Mucosa of descending colon (tissue), 3 donors: ENCODE measurements at regions not wholly inside any gene's neighbourhood (a gene's known extent, or its start where the extent isn't known, plus 50 kb on each side); places are given as distances from the start of the nearest gene placed in this dataset.
A peak's percentile ranks its signal among the peaks of the same experiment; 100 is the strongest.

Experiments used
- ATAC-seq: fragments of 200-7000 bp; cut with Tn5 transposase; one replicate; pipeline ENCODE4 v1.9.1; 2020; ENCODE audit warnings: mild to moderate bottlenecking, moderate library complexity
- DNase-seq, 3 donors: peaks; one replicate each; pipeline ENCODE4 v3.0.0-alpha.2; 2020
- H3K36me3 ChIP-seq: fragments of 200-600 bp; one replicate; pipeline ENCODE4 v1.8.0; 2021; ENCODE audit warnings: low read depth, mild to moderate bottlenecking
- H3K4me1 ChIP-seq: fragments of 200-600 bp; one replicate; pipeline ENCODE4 v1.8.0; 2021; ENCODE audit warnings: low read depth, mild to moderate bottlenecking
- H3K4me3 ChIP-seq: fragments of 200-600 bp; one replicate; pipeline ENCODE4 v1.8.0; 2021; ENCODE audit warnings: mild to moderate bottlenecking
- H3K9me3 ChIP-seq: fragments of 200-600 bp; one replicate; pipeline ENCODE4 v1.8.0; 2021; ENCODE audit warnings: mild to moderate bottlenecking
- intact Hi-C, 2 donors: fragments of 100-400 bp; cut with DNase I in 1 of 2; cut with micrococcal nuclease in 1 of 2; formaldehyde crosslinking; loops; one replicate each; pipeline versions ENCODE4 v1.11.0 to v1.11.1; 2022; cut with DNase I, micrococcal nuclease
- TF ChIP-seq, protein P1 (sequence below): fragments of 200-600 bp; IDR thresholded peaks from one replicate; pipeline ENCODE4 v1.8.0; 2022; ENCODE audit warnings: antibody characterized with exemption, mild to moderate bottlenecking
- donor health status: DM: no; HTN: no; CAD: no; lungs with moderate emphysema.
- donor health status: DM: no; HTN: no; CAD: no.
- donor health status: DM: no; HTN: yes; CAD: no.

- DNase-seq (no peak), ATAC-seq (no peak)
- H3K9me3 ChIP-seq, result no peaks in the 10 kb centered on the region
- TF ChIP-seq, protein P1, sequence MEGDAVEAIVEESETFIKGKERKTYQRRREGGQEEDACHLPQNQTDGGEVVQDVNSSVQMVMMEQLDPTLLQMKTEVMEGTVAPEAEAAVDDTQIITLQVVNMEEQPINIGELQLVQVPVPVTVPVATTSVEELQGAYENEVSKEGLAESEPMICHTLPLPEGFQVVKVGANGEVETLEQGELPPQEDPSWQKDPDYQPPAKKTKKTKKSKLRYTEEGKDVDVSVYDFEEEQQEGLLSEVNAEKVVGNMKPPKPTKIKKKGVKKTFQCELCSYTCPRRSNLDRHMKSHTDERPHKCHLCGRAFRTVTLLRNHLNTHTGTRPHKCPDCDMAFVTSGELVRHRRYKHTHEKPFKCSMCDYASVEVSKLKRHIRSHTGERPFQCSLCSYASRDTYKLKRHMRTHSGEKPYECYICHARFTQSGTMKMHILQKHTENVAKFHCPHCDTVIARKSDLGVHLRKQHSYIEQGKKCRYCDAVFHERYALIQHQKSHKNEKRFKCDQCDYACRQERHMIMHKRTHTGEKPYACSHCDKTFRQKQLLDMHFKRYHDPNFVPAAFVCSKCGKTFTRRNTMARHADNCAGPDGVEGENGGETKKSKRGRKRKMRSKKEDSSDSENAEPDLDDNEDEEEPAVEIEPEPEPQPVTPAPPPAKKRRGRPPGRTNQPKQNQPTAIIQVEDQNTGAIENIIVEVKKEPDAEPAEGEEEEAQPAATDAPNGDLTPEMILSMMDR, result no peak
- intact Hi-C loops, result no loop called here
- H3K4me1 ChIP-seq, result no peaks in the 10 kb centered on the region
- no peak overlapping the region for H3K4me3 ChIP-seq
- no peaks in the 10 kb centered on the region for H3K36me3 ChIP-seq
Measured at GRCh38 chr1:195045072-195045471, 1563.2 kb downstream of the KCNT2 start.

- intact Hi-C loops, result no loop called here
- DNase-seq, result peak in 1 of 3 donors; percentile 23
- no peaks in the 10 kb centered on the region for H3K4me1 ChIP-seq
- H3K36me3 ChIP-seq, result no peaks in the 10 kb centered on the region
- TF ChIP-seq, protein P1, result no peak
- no peak overlapping the region for H3K4me3 ChIP-seq
- no peak for ATAC-seq
- peaks cover 4% of the 10 kb centered on the region for H3K9me3 ChIP-seq
Measured at GRCh38 chr1:195030793-195031192, 1577.4 kb downstream of the KCNT2 start.

- no peaks in the 10 kb centered on the region for H3K4me1 ChIP-seq
- peaks cover 4% of the 10 kb centered on the region for H3K9me3 ChIP-seq
- no peaks in the 10 kb centered on the region for H3K36me3 ChIP-seq
- ATAC-seq (no peak), DNase-seq (no peak)
- TF ChIP-seq, protein P1, result no peak
- H3K4me3 ChIP-seq, result no peak overlapping the region
- intact Hi-C loops, result no loop called here
Measured at GRCh38 chr1:195026792-195027191, 1581.4 kb downstream of the KCNT2 start.

GRCh38 chr1:195019385-195019784, 1588.9 kb downstream of the KCNT2 start:
- H3K36me3 ChIP-seq, result no peaks in the 10 kb centered on the region
- no peak overlapping the region for H3K4me3 ChIP-seq
- no peaks in the 10 kb centered on the region for H3K4me1 ChIP-seq
- no peaks in the 10 kb centered on the region for H3K9me3 ChIP-seq
- TF ChIP-seq, protein P1, result no peak
- DNase-seq, result no peak
- intact Hi-C loops, result no loop called here
- ATAC-seq, result no peak

DNA sequence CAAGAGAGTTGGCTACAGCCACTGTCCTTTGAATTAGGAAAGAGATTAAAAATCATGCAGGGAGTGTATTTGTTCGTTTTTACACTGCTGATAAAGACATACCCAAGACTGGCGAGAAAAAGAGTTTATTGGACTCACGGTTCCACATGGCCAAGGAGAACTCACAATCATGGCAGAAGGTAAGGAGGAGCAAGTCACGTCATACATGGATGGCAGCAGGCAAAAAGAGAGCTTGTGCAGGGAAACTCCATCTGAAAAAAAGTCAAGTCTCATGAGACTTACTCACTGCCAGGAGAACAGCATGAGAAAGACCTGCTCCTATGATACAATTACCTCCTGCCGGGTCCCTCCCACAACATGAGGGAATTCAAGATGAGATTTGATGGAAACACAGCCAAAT, 1595.2 kb downstream of the KCNT2 start:
- Histone ChIP-seq H3K9me3 (no peaks in the 10 kb centered on the region), H3K4me3 (no peak overlapping the region), H3K36me3 (no peaks in the 10 kb centered on the region), H3K4me1 (no peaks in the 10 kb centered on the region)
- no peak for ATAC-seq
- no peak for DNase-seq
- intact Hi-C loops, result no loop called here
- TF ChIP-seq, protein P1, result no peak

- TF ChIP-seq, protein P1, result no peak
- ATAC-seq (no peak), DNase-seq (no peak)
- Histone ChIP-seq H3K36me3 (no peaks in the 10 kb centered on the region), H3K4me3 (no peak overlapping the region), H3K9me3 (no peaks in the 10 kb centered on the region), H3K4me1 (no peaks in the 10 kb centered on the region)
- intact Hi-C loops, result no loop called here
Measured at GRCh38 chr1:195005338-195005737, 1602.9 kb downstream of the KCNT2 start.
